GM12878 (cell line): ENCODE measurements at regions not wholly inside any gene's neighbourhood (a gene's known extent, or its start where the extent isn't known, plus 50 kb on each side); places are given as distances from the start of the nearest gene placed in this dataset.

Source experiments
- CUX1 ChIP-seq: IDR thresholded peaks from 2 replicates; pipeline ENCODE4 v1.6.1; 2012; ENCODE audit warnings: improper control_type of control experiment, low read depth, low read length; ENCODE audit not compliant: insufficient replicate concordance
- ELK1 ChIP-seq: IDR thresholded peaks from 2 replicates; pipeline ENCODE4 v1.6.1; 2012; ENCODE audit warnings: low read depth, low read length, improper control_type of control experiment
- RUNX3 ChIP-seq: IDR thresholded peaks from 2 replicates; pipeline ENCODE4 v1.6.1; 2012; ENCODE audit warnings: low read length, inconsistent platforms
- ZBTB33 ChIP-seq: fragments of 450-650 bp; IDR thresholded peaks from 2 replicates; pipeline ENCODE4 v1.6.1; 2017; ENCODE audit warnings: mild to moderate bottlenecking

- TF ChIP-seq ZBTB33 (no peak), RUNX3 (no peak), ELK1 (no peak), CUX1 (no peak)
Observed at GRCh38 chr4:12173496-12173895, 744.8 kb upstream of the HS3ST1 start (continued).
